HCT116 (cell line): ENCODE measurements at regions not wholly inside any gene's neighbourhood (a gene's known extent, or its start where the extent isn't known, plus 50 kb on each side); places are given as distances from the start of the nearest gene placed in this dataset.

Experiments used
- ATAC-seq: fragments of 200-7000 bp; cut with Tn5 transposase; 2 replicates; pipeline ENCODE4 v1.9.1; 2020; ENCODE audit warnings: mild to moderate bottlenecking, moderate library complexity
- BruUV-seq: library from RNA; stranded (reverse); fragments of 400-500 nt; replicated peaks from 2 replicates; lab custom pipeline; 2021; lab: Mats Ljungman, UMichigan
- CTCF ChIA-PET: fragments of 300-600 bp; sonication (Branson Sonifier 250); formaldehyde crosslinking; loops from one replicate; lab custom pipeline; 2021; ENCODE audit warnings: antibody characterized with exemption; lab: Charles Lee
- POLR2A ChIA-PET: fragments of 300-600, 350-600 bp; sonication (Branson Sonifier 250); formaldehyde crosslinking; loops from one replicate; lab custom pipeline; 2021; ENCODE audit warnings: antibody characterized with exemption; lab: Charles Lee
- RAD21 ChIA-PET, 2 experiments: fragments of 300-600 bp; sonication (Branson Sonifier 250); formaldehyde crosslinking; loops; one replicate each; lab custom pipeline; 2023; ENCODE audit warnings: low total read pairs in 2 of 2; ENCODE audit not compliant: uncharacterized antibody in 2 of 2, unreplicated experiment in 2 of 2, low non-redundant PET in 1 of 2; lab: Charles Lee
- DNase-seq: peaks from one replicate; pipeline ENCODE4 v3.0.0-alpha.2; 2010; ENCODE audit warnings: low read depth, low spot score
- H2AFZ ChIP-seq: fragments of 200-600 bp; shearing (Covaris generic), sonication (generic); 2 replicates; pipeline ENCODE4 v1.6.1; 2017; ENCODE audit warnings: low read depth, mixed run types, mixed read lengths, antibody characterized with exemption, low read length; ENCODE audit not compliant: poor library complexity, severe bottlenecking
- H3K27ac ChIP-seq: 2 replicates; pipeline ENCODE4 v1.5.1; 2012; ENCODE audit warnings: low read depth, low read length
- H3K27me3 ChIP-seq: fragments of 200-600 bp; sonication (generic); 2 replicates; pipeline ENCODE4 v1.6.1; 2016; ENCODE audit warnings: mixed run types, low read length, mixed read lengths; ENCODE audit not compliant: insufficient read depth
- H3K36me3 ChIP-seq, 2 experiments: fragments of 200-500 bp in 1 of 2; fragments of 200-600 bp in 1 of 2; sonication (Bioruptor generic) in 1 of 2; sonication (generic) in 1 of 2; 2 replicates each; pipeline versions ENCODE4 v1.5.1 to v1.6.1; 2014 to 2016; ENCODE audit warnings: low read length in 2 of 2, inconsistent platforms in 1 of 2, mixed read lengths in 1 of 2, mixed run types in 1 of 2; ENCODE audit not compliant: insufficient read depth in 2 of 2, control insufficient read depth in 1 of 2
- H3K4me1 ChIP-seq, 2 experiments: fragments of 200-600 bp in 1 of 2; sonication (generic) in 1 of 2; 2 replicates each; pipeline versions ENCODE4 v1.5.1 to v1.6.1; 2012 to 2017; ENCODE audit warnings: low read length in 2 of 2, inconsistent platforms in 1 of 2, mild to moderate bottlenecking in 1 of 2, mixed read lengths in 1 of 2, mixed run types in 1 of 2, moderate library complexity in 1 of 2; ENCODE audit not compliant: insufficient read depth in 2 of 2, control insufficient read depth in 1 of 2
- H3K4me2 ChIP-seq: fragments of 200-600 bp; sonication (generic); 2 replicates; pipeline ENCODE4 v1.6.1; 2017; ENCODE audit warnings: mixed run types, low read length, mixed read lengths
- H3K4me3 ChIP-seq, 2 experiments: fragments of 200-600 bp in 1 of 2; sonication (generic) in 1 of 2; replicated peaks in 1 of 2; 2 replicates each; pipeline ENCODE4 v1.5.1; 2011 to 2016; ENCODE audit warnings: low read length in 2 of 2, control low read depth in 1 of 2, low read depth in 1 of 2, mild to moderate bottlenecking in 1 of 2, mixed read lengths in 1 of 2, mixed run types in 1 of 2
- H3K79me2 ChIP-seq: fragments of 200-600 bp; sonication (generic); 2 replicates; pipeline ENCODE4 v1.6.1; 2017; ENCODE audit warnings: mild to moderate bottlenecking, mixed run types, low read length, moderate library complexity, mixed read lengths; ENCODE audit not compliant: insufficient read depth
- H3K9ac ChIP-seq: fragments of 200-600 bp; sonication (generic); 2 replicates; pipeline ENCODE4 v1.6.1; 2016; ENCODE audit warnings: low read length, mixed read lengths
- H3K9me2 ChIP-seq: fragments of 200-600 bp; sonication (generic), shearing (Covaris generic); 2 replicates; pipeline ENCODE4 v1.6.1; 2017; ENCODE audit warnings: mixed run types, mild to moderate bottlenecking, moderate library complexity; ENCODE audit not compliant: insufficient read depth
- H3K9me3 ChIP-seq, 2 experiments: fragments of 200-500 bp in 1 of 2; fragments of 200-600 bp in 1 of 2; sonication (Bioruptor generic) in 1 of 2; sonication (generic) in 1 of 2; 2 replicates each; pipeline ENCODE4 v1.6.1; 2014 to 2017; ENCODE audit warnings: low read length in 2 of 2, mixed read lengths in 2 of 2, inconsistent platforms in 1 of 2, low read depth in 1 of 2, mild to moderate bottlenecking in 1 of 2, mixed run types in 1 of 2, moderate library complexity in 1 of 2; ENCODE audit not compliant: control insufficient read depth in 1 of 2, insufficient read depth in 1 of 2
- H4K20me1 ChIP-seq: fragments of 200-600 bp; sonication (generic), shearing (Covaris generic); 2 replicates; pipeline ENCODE4 v1.6.1; 2017; ENCODE audit warnings: mixed run types, mild to moderate bottlenecking, moderate library complexity; ENCODE audit not compliant: insufficient read depth
- ATF3 ChIP-seq: IDR thresholded peaks from 2 replicates; pipeline ENCODE4 v1.6.1; 2012
- CBX3 ChIP-seq: IDR thresholded peaks from 2 replicates; pipeline ENCODE4 v1.6.1; 2012; ENCODE audit warnings: low read depth
- CTCF ChIP-seq, 3 experiments: fragments of 200-600 bp in 1 of 3; sonication (generic) in 1 of 3; IDR thresholded peaks in 2 of 3; conservative IDR thresholded peaks in 1 of 3; 2 replicates each; pipeline ENCODE4 v1.5.1; 2012 to 2017; ENCODE audit warnings: low read depth in 2 of 3, low read length in 2 of 3, antibody characterized with exemption in 1 of 3, borderline replicate concordance in 1 of 3, control low read depth in 1 of 3, mild to moderate bottlenecking in 1 of 3, mixed read lengths in 1 of 3, mixed run types in 1 of 3, moderate library complexity in 1 of 3; ENCODE audit not compliant: insufficient read depth in 1 of 3
- ELF1 ChIP-seq: IDR thresholded peaks from 2 replicates; pipeline ENCODE4 v1.6.1; 2012; ENCODE audit warnings: low read depth, borderline replicate concordance
- EZH2phosphoT487 ChIP-seq: fragments of 200-600 bp; IDR thresholded peaks from 2 replicates; pipeline ENCODE4 v1.6.1; 2018; ENCODE audit warnings: antibody characterized with exemption, borderline replicate concordance
- FOSL1 ChIP-seq: IDR thresholded peaks from 2 replicates; pipeline ENCODE4 v1.6.1; 2012; ENCODE audit warnings: low read depth
- JUND ChIP-seq: IDR thresholded peaks from 2 replicates; pipeline ENCODE4 v1.6.1; 2012
- POLR2A ChIP-seq: IDR thresholded peaks from 2 replicates; pipeline ENCODE4 v1.7.0; 2011; ENCODE audit warnings: borderline replicate concordance; ENCODE audit not compliant: insufficient read depth, insufficient read length; ENCODE audit errors: extremely low read depth
- RAD21 ChIP-seq: IDR thresholded peaks from 2 replicates; pipeline ENCODE4 v1.6.1; 2012; ENCODE audit warnings: low read depth, mild to moderate bottlenecking
- REST ChIP-seq: IDR thresholded peaks from 2 replicates; pipeline ENCODE4 v1.6.1; 2012; ENCODE audit warnings: low read depth
- SIN3A ChIP-seq: IDR thresholded peaks from 2 replicates; pipeline ENCODE4 v1.6.1; 2012; ENCODE audit warnings: low read depth
- SP1 ChIP-seq: IDR thresholded peaks from 2 replicates; pipeline ENCODE4 v1.6.1; 2012; ENCODE audit warnings: low read depth
- SRF ChIP-seq: IDR thresholded peaks from 2 replicates; pipeline ENCODE4 v1.6.1; 2012; ENCODE audit warnings: low read depth
- ZBTB33 ChIP-seq: IDR thresholded peaks from 2 replicates; pipeline ENCODE4 v1.6.1; 2011; ENCODE audit warnings: mild to moderate bottlenecking, low read length, moderate library complexity; ENCODE audit not compliant: insufficient replicate concordance; ENCODE audit errors: extremely low read depth
- intact Hi-C: fragments of 100-400 bp; cut with micrococcal nuclease; formaldehyde crosslinking; loops from 2 replicates; pipeline ENCODE4 v1.10.0; 2022

- BruUV-seq: no TSS peak
- intact Hi-C loops: no loop called here
- ATAC-seq (no peak), DNase-seq (no peak)
- POLR2A ChIA-PET: no interaction called here
- Histone ChIP-seq H4K20me1 (no peaks in the 10 kb centered on the region), H3K79me2 (no peaks in the 10 kb centered on the region), H3K4me3 (no peak overlapping the region), H3K27me3 (no peaks in the 10 kb centered on the region), H3K9ac (no peak overlapping the region), H3K36me3 (no peaks in the 10 kb centered on the region), H3K9me3 (no peaks in the 10 kb centered on the region), H3K4me1 (no peaks in the 10 kb centered on the region), H3K27ac (no peak overlapping the region), H3K4me2 (no peak overlapping the region), H2AFZ (no peak overlapping the region), H3K9me2 (no peaks in the 10 kb centered on the region)
- CTCF ChIA-PET: interaction anchor here (1.0 to 11.0 kb wide), 2 partner anchors 21 to 179 kb away, joined by 4 to 510 read pairs; no protein-coding TSS in a partner anchor
- RAD21 ChIA-PET: no interaction called here
- no peak for TF ChIP-seq RAD21
- no peak for TF ChIP-seq CTCF (IDR thresholded peaks at IDR 0.05 in 2 of 3, conservative IDR thresholded peaks at IDR 0.05 in 1 of 3; ENCODE audit: borderline replicate concordance in 1 of 3, insufficient read depth in 1 of 3, low read depth in 2 of 3, low read length in 2 of 3)
- no peak for TF ChIP-seq REST
- TF ChIP-seq ATF3: no peak
- no peak for TF ChIP-seq ZBTB33
- no peak for TF ChIP-seq FOSL1
- TF ChIP-seq CBX3: no peak
- no peak for TF ChIP-seq POLR2A
- no peak for TF ChIP-seq SIN3A
- no peak for TF ChIP-seq SP1
- TF ChIP-seq JUND: no peak
- no peak for TF ChIP-seq SRF
- TF ChIP-seq EZH2phosphoT487: no peak
- TF ChIP-seq ELF1: no peak
Measured at GRCh38 chr6:134103006-134103405, 50.6 kb upstream of the SLC2A12 start.
